Suprapubic skin (tissue), 4 donors: ENCODE measurements at regions not wholly inside any gene's neighbourhood (a gene's known extent, or its start where the extent isn't known, plus 50 kb on each side); places are given as distances from the start of the nearest gene placed in this dataset.

ENCODE experiments used
- DNase-seq, 2 donors: peaks; one replicate each; pipeline ENCODE4 v3.0.0-alpha.2; 2019; ENCODE audit warnings: low spot score in 2 of 2
- H3K27ac ChIP-seq: fragments of 200-600 bp; sonication (generic); one replicate; pipeline ENCODE4 v1.5.1; 2019
- H3K27me3 ChIP-seq: fragments of 200-600 bp; sonication (generic); one replicate; pipeline ENCODE4 v1.5.1; 2019
- H3K36me3 ChIP-seq: fragments of 200-600 bp; sonication (generic); one replicate; pipeline ENCODE4 v1.5.1; 2019
- H3K4me1 ChIP-seq: fragments of 200-600 bp; sonication (generic); one replicate; pipeline ENCODE4 v1.5.1; 2019
- H3K4me3 ChIP-seq: fragments of 200-600 bp; sonication (generic); one replicate; pipeline ENCODE4 v1.5.1; 2019; ENCODE audit warnings: mild to moderate bottlenecking
- H3K9me3 ChIP-seq: fragments of 200-600 bp; sonication (generic); one replicate; pipeline ENCODE4 v1.5.1; 2019
- EP300 ChIP-seq: sonication (generic); formaldehyde crosslinking; IDR thresholded peaks from one replicate; pipeline ENCODE4 v1.6.1; 2017; ENCODE audit warnings: antibody characterized with exemption
- POLR2A ChIP-seq, 2 donors: fragments of 450-650 bp; IDR thresholded peaks; one replicate each; pipeline ENCODE4 v1.6.1; 2017; ENCODE audit warnings: antibody characterized with exemption in 2 of 2, mild to moderate bottlenecking in 2 of 2, moderate library complexity in 2 of 2
- POLR2AphosphoS5 ChIP-seq, 3 donors: sonication (generic); formaldehyde crosslinking; IDR thresholded peaks; one replicate each; pipeline ENCODE4 v1.6.1; 2017; ENCODE audit warnings: antibody characterized with exemption in 3 of 3
- WGBS: methylation state at CpG from one replicate; pipeline ENCODE4 v1.1.5; 2018; 5-methylcytosine and 5-hydroxymethylcytosine counted together
- TF ChIP-seq, protein P1 (sequence below), 2 donors: fragments of 200-600 bp in 1 of 2; fragments of 450-650 bp in 1 of 2; sonication (generic) in 1 of 2; IDR thresholded peaks; one replicate each; pipeline ENCODE4 v1.5.1; 2016 to 2019; ENCODE audit warnings: antibody characterized with exemption in 2 of 2, mild to moderate bottlenecking in 1 of 2, moderate library complexity in 1 of 2

DNA sequence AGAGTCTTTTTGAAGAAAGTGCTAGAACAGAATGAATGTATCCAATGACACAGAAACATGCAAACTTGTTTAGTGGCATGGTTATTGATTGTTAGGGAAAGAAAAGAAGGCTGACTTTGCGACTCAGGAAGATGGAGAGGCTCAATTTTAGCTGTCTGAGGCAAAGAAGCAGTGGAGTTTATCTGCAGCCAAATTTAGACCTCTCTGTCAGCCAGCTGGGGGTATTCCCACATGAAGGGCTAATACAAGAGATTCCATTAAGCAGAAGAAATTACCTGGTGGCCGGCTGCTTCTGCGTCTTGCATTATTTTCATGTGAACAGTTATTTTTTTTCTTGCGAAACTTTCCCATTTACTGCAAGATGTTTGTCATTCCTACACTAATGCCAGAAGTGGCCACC, 240.2 kb upstream of the NBEA start:
- H3K4me3 ChIP-seq, result no peak overlapping the region
- H3K36me3 ChIP-seq, result no peaks in the 10 kb centered on the region
- DNase-seq, result no peak
- H3K4me1 ChIP-seq, result peaks cover 7% of the 10 kb centered on the region
- H3K9me3 ChIP-seq, result no peaks in the 10 kb centered on the region
- H3K27me3 ChIP-seq, result no peaks in the 10 kb centered on the region
- no peak overlapping the region for H3K27ac ChIP-seq
- TF ChIP-seq, protein P1, sequence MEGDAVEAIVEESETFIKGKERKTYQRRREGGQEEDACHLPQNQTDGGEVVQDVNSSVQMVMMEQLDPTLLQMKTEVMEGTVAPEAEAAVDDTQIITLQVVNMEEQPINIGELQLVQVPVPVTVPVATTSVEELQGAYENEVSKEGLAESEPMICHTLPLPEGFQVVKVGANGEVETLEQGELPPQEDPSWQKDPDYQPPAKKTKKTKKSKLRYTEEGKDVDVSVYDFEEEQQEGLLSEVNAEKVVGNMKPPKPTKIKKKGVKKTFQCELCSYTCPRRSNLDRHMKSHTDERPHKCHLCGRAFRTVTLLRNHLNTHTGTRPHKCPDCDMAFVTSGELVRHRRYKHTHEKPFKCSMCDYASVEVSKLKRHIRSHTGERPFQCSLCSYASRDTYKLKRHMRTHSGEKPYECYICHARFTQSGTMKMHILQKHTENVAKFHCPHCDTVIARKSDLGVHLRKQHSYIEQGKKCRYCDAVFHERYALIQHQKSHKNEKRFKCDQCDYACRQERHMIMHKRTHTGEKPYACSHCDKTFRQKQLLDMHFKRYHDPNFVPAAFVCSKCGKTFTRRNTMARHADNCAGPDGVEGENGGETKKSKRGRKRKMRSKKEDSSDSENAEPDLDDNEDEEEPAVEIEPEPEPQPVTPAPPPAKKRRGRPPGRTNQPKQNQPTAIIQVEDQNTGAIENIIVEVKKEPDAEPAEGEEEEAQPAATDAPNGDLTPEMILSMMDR (IDR thresholded peaks at IDR 0.05), result no peak
- TF ChIP-seq POLR2A (IDR thresholded peaks at IDR 0.05), result no peak
- TF ChIP-seq EP300, result no peak
- no peak for TF ChIP-seq POLR2AphosphoS5 (IDR thresholded peaks at IDR 0.05)
- 89% methylated on average over 4 of the region's 4 CpGs for WGBS

DNA sequence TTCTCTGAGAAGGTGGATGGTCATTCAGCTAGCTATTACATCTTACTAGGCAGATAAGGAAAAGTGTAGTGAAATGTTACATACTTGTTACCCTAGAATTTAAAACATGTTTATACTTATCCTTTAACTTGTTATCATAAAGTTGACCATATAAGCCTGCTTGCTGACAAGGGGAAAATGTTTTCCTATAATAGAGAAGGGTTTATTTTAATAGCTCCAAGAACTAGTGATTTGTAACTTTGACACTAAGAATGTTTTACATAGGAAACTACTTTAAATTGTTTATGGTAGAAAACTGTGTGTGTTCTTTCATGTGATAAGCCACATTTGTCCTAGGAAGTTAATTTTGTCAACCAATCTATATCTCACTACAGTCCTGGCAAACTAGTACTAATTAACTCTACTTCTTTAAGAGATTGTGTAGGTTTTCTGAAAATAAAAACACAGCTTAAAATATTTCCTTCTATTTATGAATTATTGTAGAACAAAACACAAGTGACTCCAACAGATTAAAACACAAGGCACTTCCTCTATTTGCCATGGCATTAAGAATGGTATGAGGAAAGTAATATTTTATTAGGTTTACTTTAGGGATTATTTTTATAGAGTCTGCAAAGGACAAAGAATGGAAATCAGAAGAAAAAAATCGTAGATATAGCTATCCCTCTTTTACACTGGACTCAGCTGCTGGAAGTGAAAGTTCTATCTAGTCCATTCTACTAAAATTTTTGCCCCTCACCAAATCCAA, 233.3 kb upstream of the NBEA start:
- Histone ChIP-seq H3K9me3 (no peaks in the 10 kb centered on the region), H3K4me1 (no peaks in the 10 kb centered on the region), H3K27me3 (no peaks in the 10 kb centered on the region), H3K4me3 (no peak overlapping the region), H3K27ac (no peak overlapping the region), H3K36me3 (no peaks in the 10 kb centered on the region)
- no peak for DNase-seq
- no peak for TF ChIP-seq POLR2AphosphoS5 (IDR thresholded peaks at IDR 0.05)
- TF ChIP-seq, protein P1 (IDR thresholded peaks at IDR 0.05), result no peak
- TF ChIP-seq POLR2A (IDR thresholded peaks at IDR 0.05), result no peak
- no peak for TF ChIP-seq EP300
- WGBS, result 76% methylated on average over 1 of the region's 1 CpG

DNA sequence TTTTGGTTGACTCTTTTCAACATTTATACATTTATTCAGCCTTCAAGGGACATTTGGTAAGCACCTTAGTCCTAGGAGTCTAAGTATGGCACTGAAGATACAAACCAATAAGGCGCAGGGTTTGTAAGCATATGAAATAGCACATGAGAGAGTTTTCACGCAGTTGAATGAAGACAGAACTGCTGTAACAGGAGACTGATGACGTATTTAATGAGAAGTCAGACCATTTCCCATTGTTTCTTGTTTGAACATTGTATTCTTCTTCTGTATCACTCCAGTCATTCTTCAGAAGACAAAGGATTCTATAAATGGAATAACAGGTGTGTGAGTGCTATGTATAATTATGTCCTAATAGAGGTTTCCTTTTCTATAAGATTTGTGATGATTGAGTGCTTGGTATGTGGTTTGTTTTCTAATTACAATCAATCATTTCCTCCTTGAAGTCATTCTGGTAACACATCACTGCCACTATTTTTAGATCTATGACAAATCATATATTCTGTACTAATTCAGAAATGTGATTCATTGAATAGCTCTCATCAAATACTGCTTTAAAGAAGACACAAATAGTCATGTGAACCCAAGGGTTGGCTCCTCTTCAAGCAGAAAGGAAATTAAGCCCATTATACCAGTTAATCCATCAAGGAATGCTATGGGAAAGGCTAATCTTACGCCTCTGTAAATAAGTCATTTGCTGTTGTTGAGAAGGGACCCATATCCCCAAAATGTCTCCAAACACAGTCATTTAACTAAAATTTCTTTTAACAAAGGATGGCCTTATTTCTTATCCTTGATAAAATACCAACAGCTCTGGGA, 222.8 kb upstream of the NBEA start:
- H3K4me3 ChIP-seq, result no peak overlapping the region
- no peaks in the 10 kb centered on the region for H3K36me3 ChIP-seq
- H3K9me3 ChIP-seq, result no peaks in the 10 kb centered on the region
- H3K27me3 ChIP-seq, result no peaks in the 10 kb centered on the region
- TF ChIP-seq, protein P1 (IDR thresholded peaks at IDR 0.05), result no peak
- TF ChIP-seq POLR2A (IDR thresholded peaks at IDR 0.05), result no peak
- no peak for TF ChIP-seq EP300
- TF ChIP-seq POLR2AphosphoS5 (IDR thresholded peaks at IDR 0.05), result no peak
- WGBS, result 89% methylated on average over 4 of the region's 4 CpGs
- no peak for DNase-seq
- H3K4me1 ChIP-seq, result no peaks in the 10 kb centered on the region
- H3K27ac ChIP-seq, result no peak overlapping the region

GRCh38 chr13:34720618-34721017, 221.5 kb upstream of the NBEA start:
- Histone ChIP-seq H3K9me3 (no peaks in the 10 kb centered on the region), H3K4me3 (no peak overlapping the region), H3K27ac (no peak overlapping the region), H3K4me1 (no peaks in the 10 kb centered on the region), H3K36me3 (no peaks in the 10 kb centered on the region), H3K27me3 (no peaks in the 10 kb centered on the region)
- WGBS, result 56% methylated on average over 2 of the region's 2 CpGs
- DNase-seq, result no peak
- TF ChIP-seq EP300 (no peak), POLR2A (IDR thresholded peaks at IDR 0.05) (no peak), POLR2AphosphoS5 (IDR thresholded peaks at IDR 0.05) (no peak)
- TF ChIP-seq, protein P1 (IDR thresholded peaks at IDR 0.05), result no peak
